Tibial nerve (tissue), 3 donors: ENCODE measurements at regions not wholly inside any gene's neighbourhood (a gene's known extent, or its start where the extent isn't known, plus 50 kb on each side); places are given as distances from the start of the nearest gene placed in this dataset.

Source experiments
- CTCF ChIP-seq, 5 experiments: fragments of 200-600 bp in 3 of 5; fragments of 450-650 bp in 2 of 5; sonication (generic) in 3 of 5; IDR thresholded peaks; one replicate each; pipeline ENCODE4 v1.5.1; 2016 to 2019; ENCODE audit warnings: antibody characterized with exemption in 5 of 5, mild to moderate bottlenecking in 3 of 5, moderate library complexity in 2 of 5
- POLR2A ChIP-seq, 2 donors: fragments of 450-650 bp; IDR thresholded peaks; one replicate each; pipeline ENCODE4 v1.6.1; 2017; ENCODE audit warnings: antibody characterized with exemption in 2 of 2, mild to moderate bottlenecking in 2 of 2, moderate library complexity in 2 of 2

- TF ChIP-seq CTCF (IDR thresholded peaks at IDR 0.05) (no peak), POLR2A (IDR thresholded peaks at IDR 0.05) (no peak)
These were observed 336.8 kb downstream of the LRIG3 start for GRCh38 chr12:58583529-58583928.
